T-cell (primary cell): ENCODE measurements at regions not wholly inside any gene's neighbourhood (a gene's known extent, or its start where the extent isn't known, plus 50 kb on each side); places are given as distances from the start of the nearest gene placed in this dataset.
"Not testable (repeated sequence)": the region's sequence is repeated elsewhere in the genome, so short reads cannot be mapped to it uniquely, and the experiment has no call there.

Source experiments
- ATAC-seq, 4 experiments: fragments of 200-7000 bp in 3 of 4; fragments of 150-1000 bp in 1 of 4; cut with Tn5 transposase; replicated peaks in 1 of 4; 1 replicate in 3 of 4; 2 replicates in 1 of 4; pipeline ENCODE4 v1.10.0; 2021; ENCODE audit warnings: moderate library complexity in 3 of 4, mild to moderate bottlenecking in 2 of 4, moderate number of reproducible peaks in 1 of 4
- CTCF ChIA-PET, 2 donors: fragments of 300-600 bp; sonication (Branson Sonifier 250); formaldehyde crosslinking; loops; one replicate each; lab custom pipeline; 2022; ENCODE audit warnings: antibody characterized with exemption in 2 of 2; lab: Charles Lee
- POLR2A ChIA-PET, 2 donors: fragments of 300-600 bp; sonication (Branson Sonifier 250); formaldehyde crosslinking; loops; one replicate each; lab custom pipeline; 2022; ENCODE audit warnings: antibody characterized with exemption in 2 of 2; lab: Charles Lee
- DNase-seq, 35 experiments: peaks; one replicate each; pipeline versions ENCODE4 v3.0.0 to v3.0.0-alpha.2; 2013 to 2023
- H3K27ac ChIP-seq: one replicate; pipeline ENCODE4 v1.5.1; 2013; ENCODE audit warnings: low read length
- H3K27me3 ChIP-seq, 2 experiments: replicated peaks in 1 of 2; 1 replicate in 1 of 2; 2 replicates in 1 of 2; pipeline versions ENCODE4 v1.6.1 to v1.7.0; 2013; ENCODE audit warnings: low read length in 1 of 2, mixed read lengths in 1 of 2; ENCODE audit not compliant: control insufficient read depth in 2 of 2, insufficient read depth in 2 of 2; ENCODE audit errors: extremely low read depth in 1 of 2
- H3K36me3 ChIP-seq, 2 donors: 1 replicate in 1 of 2; 2 replicates in 1 of 2; pipeline versions ENCODE4 v1.6.1 to v1.7.0; 2013; ENCODE audit warnings: low read length in 1 of 2; ENCODE audit not compliant: control insufficient read depth in 2 of 2, insufficient read depth in 1 of 2; ENCODE audit errors: extremely low read depth in 1 of 2
- H3K4me1 ChIP-seq, 2 experiments: 1 replicate in 1 of 2; 2 replicates in 1 of 2; pipeline versions ENCODE4 v1.6.1 to v1.7.0; 2013; ENCODE audit warnings: low read length in 2 of 2, mixed read lengths in 1 of 2; ENCODE audit not compliant: insufficient read depth in 2 of 2, control insufficient read depth in 1 of 2; ENCODE audit errors: extremely low read depth in 1 of 2
- H3K4me3 ChIP-seq, 2 donors: 1 replicate in 1 of 2; 2 replicates in 1 of 2; pipeline versions ENCODE4 v1.5.1 to v1.7.0; 2013; ENCODE audit warnings: mild to moderate bottlenecking in 2 of 2, low read length in 1 of 2, moderate library complexity in 1 of 2; ENCODE audit not compliant: control insufficient read depth in 1 of 2; ENCODE audit errors: extremely low read depth in 1 of 2
- H3K9me3 ChIP-seq: 2 replicates; pipeline ENCODE4 v1.7.0; 2013
- H3K27ac Mint-ChIP-seq, 2 donors: one replicate each; pipeline ENCODE4 v1.8.0; 2020 to 2021; ENCODE audit warnings: mild to moderate bottlenecking in 2 of 2, mixed read lengths in 2 of 2
- H3K27me3 Mint-ChIP-seq, 2 donors: one replicate each; pipeline ENCODE4 v1.8.0; 2021 to 2022; ENCODE audit warnings: mixed read lengths in 2 of 2
- H3K36me3 Mint-ChIP-seq: one replicate; pipeline ENCODE4 v1.8.0; 2021; ENCODE audit warnings: mixed read lengths
- H3K4me1 Mint-ChIP-seq, 3 donors: one replicate each; pipeline ENCODE4 v1.8.0; 2020 to 2022; ENCODE audit warnings: mixed read lengths in 3 of 3, mild to moderate bottlenecking in 1 of 3
- H3K4me3 Mint-ChIP-seq, 3 donors: one replicate each; pipeline ENCODE4 v1.8.0; 2020 to 2022; ENCODE audit warnings: mild to moderate bottlenecking in 3 of 3, mixed read lengths in 3 of 3, moderate library complexity in 3 of 3
- H3K9me3 Mint-ChIP-seq, 3 donors: one replicate each; pipeline ENCODE4 v1.8.0; 2020 to 2022; ENCODE audit warnings: mixed read lengths in 3 of 3
- WGBS: methylation state at CpG from one replicate; pipeline ENCODE4 v1.1.5; 2013; ENCODE audit warnings: missing lambda C conversion rate; ENCODE audit not compliant: insufficient coverage; 5-methylcytosine and 5-hydroxymethylcytosine counted together

DNA sequence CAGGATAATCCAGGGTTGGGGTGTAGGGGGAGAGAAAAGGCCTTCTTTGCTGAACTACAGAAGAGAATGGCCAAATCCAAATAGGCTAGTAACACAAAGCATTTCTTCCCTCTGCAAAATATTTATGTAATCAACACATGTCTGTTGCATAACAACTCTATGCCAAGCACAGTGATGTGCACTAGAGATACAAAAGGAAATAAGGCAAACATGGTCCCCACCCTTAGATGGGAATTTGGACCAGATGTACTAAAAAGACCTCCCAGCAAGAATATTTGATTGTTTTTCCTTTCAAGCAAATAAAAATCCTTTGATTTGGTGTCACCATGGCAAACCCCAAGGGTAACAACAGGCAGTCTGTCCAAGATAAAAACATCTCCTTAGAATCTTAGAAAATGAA lies 177.6 kb upstream of the FGF13 start:
- Histone ChIP-seq H3K36me3 (no peaks in the 10 kb centered on the region), H3K27me3 (no peaks in the 10 kb centered on the region), H3K9me3 (no peaks in the 10 kb centered on the region), H3K4me3 (no peak overlapping the region), H3K4me1 (no peaks in the 10 kb centered on the region), H3K27ac (no peak overlapping the region)
- POLR2A ChIA-PET: no interaction called here
- no peaks in the 10 kb centered on the region for H3K4me1 Mint-ChIP-seq
- CTCF ChIA-PET: no interaction called here
- DNase-seq (no peak), ATAC-seq (no peak)
- no peaks in the 10 kb centered on the region for H3K36me3 Mint-ChIP-seq
- H3K9me3 Mint-ChIP-seq: peaks cover 0 to 9% (median 0%) of the 10 kb centered on the region in 3 donors
- H3K27me3 Mint-ChIP-seq: peaks cover 0 to 15% of the 10 kb centered on the region in 2 donors
- H3K27ac Mint-ChIP-seq: no peak overlapping the region
- H3K4me3 Mint-ChIP-seq: no peak overlapping the region

DNA sequence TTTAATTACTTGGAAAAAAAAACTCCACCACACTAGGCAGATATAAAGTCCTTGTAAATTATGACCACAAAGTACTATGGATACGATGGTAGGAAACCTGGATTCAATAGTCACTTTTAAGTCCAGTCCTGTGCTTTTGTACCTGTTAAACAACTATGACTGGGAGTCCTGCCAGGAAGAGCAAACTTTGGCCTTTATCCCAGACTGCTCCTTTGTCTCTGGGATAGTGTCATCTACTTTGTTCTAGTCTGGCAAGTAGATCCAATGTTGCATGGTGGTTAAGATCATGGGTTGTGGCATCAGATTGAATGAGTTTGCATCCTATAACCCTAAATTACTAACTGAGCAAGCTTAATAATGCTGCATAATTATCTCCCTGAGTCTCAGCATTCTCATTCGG lies 175.3 kb upstream of the FGF13 start:
- no peak overlapping the region for H3K4me3 ChIP-seq
- Mint-ChIP-seq H3K9me3 (peaks cover 0 to 9% (median under 1%) of the 10 kb centered on the region in 3 donors), H3K36me3 (no peaks in the 10 kb centered on the region), H3K27ac (no peak overlapping the region), H3K4me3 (no peak overlapping the region), H3K27me3 (peaks cover 0 to 8% of the 10 kb centered on the region in 2 donors), H3K4me1 (no peaks in the 10 kb centered on the region)
- no peak for DNase-seq
- no peaks in the 10 kb centered on the region for H3K9me3 ChIP-seq
- ChIA-PET CTCF (no interaction called here), POLR2A (no interaction called here)
- H3K27ac ChIP-seq: no peak overlapping the region
- ATAC-seq: no peak
- H3K27me3 ChIP-seq: no peaks in the 10 kb centered on the region
- H3K4me1 ChIP-seq: no peaks in the 10 kb centered on the region
- no peaks in the 10 kb centered on the region for H3K36me3 ChIP-seq
- WGBS: no CpG with 5 or more reads among the region's 2 CpGs

DNA sequence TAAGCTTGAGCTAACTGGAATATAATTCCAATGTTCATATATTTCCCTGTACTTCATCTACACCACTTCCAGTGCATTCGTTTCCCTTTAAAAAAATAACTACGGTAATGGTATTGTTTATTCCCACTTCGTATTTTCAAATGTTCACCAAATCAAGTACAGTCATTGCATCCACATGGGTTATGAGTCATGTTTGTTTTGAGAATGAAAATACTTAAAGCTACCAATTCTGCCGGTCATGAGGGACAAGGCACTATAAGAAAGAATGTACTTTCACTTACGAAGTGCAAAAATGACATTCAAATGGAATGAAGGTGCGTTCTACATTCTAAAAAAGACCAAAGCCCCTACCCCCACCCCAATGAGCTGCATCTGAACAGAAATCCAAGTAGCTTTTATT lies 174.4 kb upstream of the FGF13 start:
- no peak overlapping the region for H3K4me3 Mint-ChIP-seq
- POLR2A ChIA-PET: no interaction called here

GRCh38 chrX:138880293-138880692 lies 168.8 kb upstream of the FGF13 start:
- H3K27ac ChIP-seq, H3K4me3 ChIP-seq, H3K27me3 ChIP-seq, H3K9me3 ChIP-seq, H3K9me3 Mint-ChIP-seq, H3K36me3 ChIP-seq, H3K4me1 Mint-ChIP-seq, POLR2A ChIA-PET, H3K36me3 Mint-ChIP-seq, H3K4me1 ChIP-seq, H3K27me3 Mint-ChIP-seq, CTCF ChIA-PET, ATAC-seq, H3K27ac Mint-ChIP-seq, H3K4me3 Mint-ChIP-seq, DNase-seq: not testable (repeated sequence)
- WGBS: no CpG with 5 or more reads among the region's 4 CpGs

More for the DNA sequence above, 174.4 kb upstream of the FGF13 start:
- ATAC-seq (no peak), DNase-seq (no peak)
- peaks cover 0 to 12% of the 10 kb centered on the region in 2 donors for H3K27me3 Mint-ChIP-seq
- H3K4me1 ChIP-seq: no peaks in the 10 kb centered on the region
- no peak overlapping the region for H3K27ac ChIP-seq
- CTCF ChIA-PET: no interaction called here
- no peaks in the 10 kb centered on the region for H3K9me3 ChIP-seq
- no peak overlapping the region for H3K27ac Mint-ChIP-seq
- H3K36me3 Mint-ChIP-seq: no peaks in the 10 kb centered on the region
- no CpG with 5 or more reads among the region's 6 CpGs for WGBS
- H3K9me3 Mint-ChIP-seq: peaks cover 0 to 9% (median 6%) of the 10 kb centered on the region in 3 donors
- H3K36me3 ChIP-seq: no peaks in the 10 kb centered on the region
- no peaks in the 10 kb centered on the region for H3K4me1 Mint-ChIP-seq
- no peaks in the 10 kb centered on the region for H3K27me3 ChIP-seq
- H3K4me3 ChIP-seq: no peak overlapping the region

DNA sequence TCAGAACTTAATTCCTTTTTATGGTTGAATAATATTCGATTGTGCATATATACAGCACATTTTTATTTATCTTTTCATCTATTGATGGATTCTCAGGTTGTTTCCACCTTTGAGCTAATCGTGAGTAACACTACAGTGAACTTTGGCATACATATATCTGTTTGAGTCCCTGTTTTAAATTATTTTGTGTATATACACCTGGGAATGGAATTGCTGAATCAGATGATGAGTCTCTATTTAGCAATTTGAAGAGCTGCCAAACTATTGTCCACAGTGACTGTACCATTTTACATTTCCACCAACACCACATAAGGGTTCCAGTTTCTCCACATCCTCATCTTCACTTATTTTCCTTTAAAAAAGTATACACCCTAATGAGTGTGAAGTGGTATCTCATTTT lies 166.2 kb upstream of the FGF13 start:
- no peaks in the 10 kb centered on the region for H3K27me3 ChIP-seq
- H3K9me3 ChIP-seq: no peaks in the 10 kb centered on the region
- H3K36me3 Mint-ChIP-seq: no peaks in the 10 kb centered on the region
- DNase-seq (no peak), ATAC-seq (no peak)
- ChIA-PET POLR2A (no interaction called here), CTCF (interaction anchor here in 1 of 2 donors (0.5 kb wide), 1 partner anchor 1224 kb away, joined by 6 read pairs; no protein-coding TSS in a partner anchor)
- peaks cover 0 to 7% of the 10 kb centered on the region in 2 donors for H3K27me3 Mint-ChIP-seq
- no peak overlapping the region for H3K4me3 ChIP-seq
- H3K4me3 Mint-ChIP-seq: no peak overlapping the region
- WGBS: no CpG with 5 or more reads among the region's 2 CpGs
- H3K4me1 ChIP-seq: no peaks in the 10 kb centered on the region
- no peak overlapping the region for H3K27ac Mint-ChIP-seq
- H3K9me3 Mint-ChIP-seq: peaks cover 0 to 6% (median 3%) of the 10 kb centered on the region in 3 donors
- no peaks in the 10 kb centered on the region for H3K4me1 Mint-ChIP-seq
- no peak overlapping the region for H3K27ac ChIP-seq
- H3K36me3 ChIP-seq: no peaks in the 10 kb centered on the region

DNA sequence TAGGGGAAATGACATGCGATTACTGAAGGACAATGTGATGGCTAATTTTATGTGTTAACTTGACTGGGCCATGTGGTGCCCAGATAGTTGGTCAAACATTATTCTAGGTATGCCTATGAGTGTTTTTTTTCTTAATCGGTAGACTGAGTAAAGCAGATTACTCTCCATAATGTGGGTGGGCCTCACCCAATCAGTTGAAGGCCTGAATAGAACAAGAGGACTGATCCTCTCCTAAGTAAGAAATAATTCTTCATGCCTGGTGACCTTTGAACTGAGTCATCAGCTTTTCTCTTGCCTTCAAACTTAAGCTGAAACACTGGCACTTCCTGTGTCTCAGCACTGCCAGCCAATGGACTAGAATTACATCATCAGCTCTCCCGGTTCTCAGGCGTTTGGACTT lies 164.0 kb upstream of the FGF13 start:
- no peaks in the 10 kb centered on the region for H3K4me1 ChIP-seq
- WGBS: no CpG with 5 or more reads among the region's 4 CpGs
- no peak for ATAC-seq
- no peaks in the 10 kb centered on the region for H3K36me3 ChIP-seq
- H3K27ac ChIP-seq: no peak overlapping the region
- H3K36me3 Mint-ChIP-seq: no peaks in the 10 kb centered on the region
- H3K27me3 ChIP-seq: no peaks in the 10 kb centered on the region
- no peak overlapping the region for H3K4me3 Mint-ChIP-seq
- H3K4me3 ChIP-seq: no peak overlapping the region
- POLR2A ChIA-PET: no interaction called here
- no peak for DNase-seq
- peaks cover 0 to 10% of the 10 kb centered on the region in 2 donors for H3K27me3 Mint-ChIP-seq
- H3K9me3 Mint-ChIP-seq: peaks cover 0 to 5% (median 0%) of the 10 kb centered on the region in 3 donors
- H3K9me3 ChIP-seq: no peaks in the 10 kb centered on the region
- no peaks in the 10 kb centered on the region for H3K4me1 Mint-ChIP-seq
- CTCF ChIA-PET: no interaction called here
- H3K27ac Mint-ChIP-seq: no peak overlapping the region
